GM06990 (cell line): ENCODE measurements at regions not wholly inside any gene's neighbourhood (a gene's known extent, or its start where the extent isn't known, plus 50 kb on each side); places are given as distances from the start of the nearest gene placed in this dataset.

Experiments
- DNase-seq: peaks from one replicate; pipeline ENCODE4 v3.0.0-alpha.2; 2011; ENCODE audit not compliant: insufficient read length; ENCODE audit errors: extremely low read depth
- H3K27me3 ChIP-seq: replicated peaks from 2 replicates; pipeline ENCODE4 v1.6.0; 2011; ENCODE audit warnings: low read length; ENCODE audit not compliant: control insufficient read depth, insufficient read depth
- H3K36me3 ChIP-seq: 2 replicates; pipeline ENCODE4 v1.5.1; 2011; ENCODE audit warnings: low read length; ENCODE audit not compliant: control insufficient read depth, insufficient read depth
- H3K4me3 ChIP-seq: replicated peaks from 2 replicates; pipeline ENCODE4 v1.5.1; 2011; ENCODE audit warnings: low read depth, mild to moderate bottlenecking, control low read depth, low read length
- CTCF ChIP-seq: IDR thresholded peaks from 2 replicates; pipeline ENCODE4 v1.5.1; 2011; ENCODE audit warnings: low read length, control low read depth, mild to moderate bottlenecking, inconsistent platforms; ENCODE audit not compliant: insufficient read depth, poor library complexity, severe bottlenecking

- H3K36me3 ChIP-seq = no peaks in the 10 kb centered on the region
Measured at GRCh38 chr18:25518716-25519053, 166.7 kb upstream of the ZNF521 start.

GRCh38 chr18:25517881-25518715 is 166.1 kb upstream of the ZNF521 start:
- no peaks in the 10 kb centered on the region for H3K27me3 ChIP-seq
- no peaks in the 10 kb centered on the region for H3K36me3 ChIP-seq
- TF ChIP-seq CTCF = no peak
- DNase-seq = peak; percentile 41
- no peak overlapping the region for H3K4me3 ChIP-seq

More at GRCh38 chr18:25518716-25519053, 166.7 kb upstream of the ZNF521 start:
- peak; percentile 70 for DNase-seq
- no peak overlapping the region for H3K4me3 ChIP-seq
- no peak for TF ChIP-seq CTCF
- H3K27me3 ChIP-seq = no peaks in the 10 kb centered on the region

GRCh38 chr18:25516747-25517498 is 165.0 kb upstream of the ZNF521 start:
- TF ChIP-seq CTCF = no peak
- no peak overlapping the region for H3K4me3 ChIP-seq
- DNase-seq = no peak

GRCh38 chr18:25516121-25516520 is 164.2 kb upstream of the ZNF521 start:
- Histone ChIP-seq H3K36me3 (no peaks in the 10 kb centered on the region), H3K4me3 (no peak overlapping the region), H3K27me3 (no peaks in the 10 kb centered on the region)
- no peak for TF ChIP-seq CTCF
- DNase-seq = no peak

More at GRCh38 chr18:25516747-25517498, 165.0 kb upstream of the ZNF521 start:
- Histone ChIP-seq H3K36me3 (no peaks in the 10 kb centered on the region), H3K27me3 (no peaks in the 10 kb centered on the region)

DNA sequence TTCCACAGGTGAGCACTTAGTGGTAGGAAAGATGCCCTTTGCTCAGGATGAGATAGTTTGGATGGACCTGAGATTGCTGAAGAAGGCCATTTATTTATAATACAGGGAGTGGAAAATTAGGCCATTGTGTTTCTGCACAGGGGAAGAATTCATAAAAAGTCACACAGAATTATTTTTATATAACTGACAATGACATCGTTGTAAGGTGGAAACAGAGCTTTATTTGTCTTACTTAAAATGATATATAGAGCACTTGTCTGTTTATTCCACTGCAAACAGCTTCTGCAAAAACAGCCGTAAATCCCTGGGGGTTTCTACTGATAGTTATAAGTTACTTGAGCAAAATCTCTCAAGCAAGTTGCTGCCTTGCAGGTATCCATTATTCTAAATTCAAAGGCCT is 158.1 kb upstream of the ZNF521 start:
- no peak for TF ChIP-seq CTCF
- DNase-seq = no peak
- no peaks in the 10 kb centered on the region for H3K36me3 ChIP-seq
- no peak overlapping the region for H3K4me3 ChIP-seq
- no peaks in the 10 kb centered on the region for H3K27me3 ChIP-seq
